CMK (cell line): ENCODE measurements at regions not wholly inside any gene's neighbourhood (a gene's known extent, or its start where the extent isn't known, plus 50 kb on each side); places are given as distances from the start of the nearest gene placed in this dataset.
"Not testable (repeated sequence)": the region's sequence is repeated elsewhere in the genome, so short reads cannot be mapped to it uniquely, and the experiment has no call there.

ENCODE experiments used
- DNase-seq: peaks from one replicate; pipeline ENCODE4 v3.0.0-alpha.2; 2010; ENCODE audit warnings: low read depth

DNA sequence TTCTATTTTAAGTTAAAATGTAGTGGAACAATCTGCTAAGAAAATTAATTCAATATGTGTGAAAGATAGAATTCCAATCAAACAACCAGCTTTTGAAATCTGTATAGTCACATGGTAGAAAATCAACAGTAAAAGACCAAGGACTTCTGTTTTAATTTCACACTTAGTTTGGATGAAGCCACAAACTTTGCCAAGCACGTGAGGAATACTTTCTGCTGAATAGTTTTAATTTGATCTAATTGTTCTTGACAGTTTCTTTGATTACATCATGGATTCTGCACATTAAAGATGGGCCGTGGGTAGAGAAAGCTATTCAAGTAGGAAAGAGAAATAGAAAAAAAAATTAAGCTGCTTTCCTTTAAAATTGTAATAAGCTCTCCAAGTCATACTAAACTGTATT is 137.9 kb upstream of the FAM241A start:
- no peak for DNase-seq

DNA sequence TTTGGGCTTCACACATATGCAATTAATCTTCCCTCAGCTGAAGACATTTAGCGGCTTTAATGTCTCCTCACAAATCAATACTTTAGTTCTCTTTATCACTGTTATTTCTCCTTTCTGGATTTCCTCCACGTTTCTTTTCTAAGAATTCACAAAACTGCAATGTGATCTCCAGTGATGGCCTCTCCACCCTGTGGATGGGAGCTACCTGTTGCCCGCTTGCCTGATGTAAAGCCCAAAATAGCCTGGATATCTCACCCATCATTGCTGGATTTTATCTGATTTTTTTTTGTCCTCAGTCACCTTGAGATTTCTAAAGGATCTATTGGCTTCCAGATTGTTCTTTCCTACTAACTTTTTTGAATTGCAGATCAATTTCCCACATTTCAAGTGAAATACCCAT is 129.3 kb upstream of the FAM241A start:
- no peak for DNase-seq

DNA sequence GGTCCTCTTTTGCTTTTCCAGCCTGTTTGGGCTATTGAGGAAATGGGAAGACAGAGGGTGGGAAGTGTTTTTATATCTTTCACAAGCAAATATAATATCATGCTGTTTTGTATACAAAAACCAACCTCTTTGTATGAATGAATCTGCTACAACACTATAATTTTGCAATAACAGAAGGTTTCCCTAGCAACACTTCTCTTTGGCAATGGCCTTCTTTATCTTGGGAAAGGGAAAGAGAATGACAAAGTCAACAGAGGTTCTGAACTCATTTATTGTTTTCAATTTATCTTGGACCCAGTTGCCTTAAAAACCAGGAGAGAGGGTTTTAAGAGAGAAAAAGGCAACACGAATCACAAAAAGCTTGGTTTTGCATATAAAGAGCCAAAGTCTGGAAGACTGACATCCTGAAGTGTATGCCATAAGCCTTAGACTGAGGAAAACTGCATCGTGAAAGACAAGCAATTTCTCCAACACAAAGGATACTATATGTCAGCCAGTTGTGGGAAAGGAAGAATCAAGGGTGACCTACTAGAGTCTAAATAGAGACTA is 121.8 kb upstream of the FAM241A start:
- DNase-seq: no peak

DNA sequence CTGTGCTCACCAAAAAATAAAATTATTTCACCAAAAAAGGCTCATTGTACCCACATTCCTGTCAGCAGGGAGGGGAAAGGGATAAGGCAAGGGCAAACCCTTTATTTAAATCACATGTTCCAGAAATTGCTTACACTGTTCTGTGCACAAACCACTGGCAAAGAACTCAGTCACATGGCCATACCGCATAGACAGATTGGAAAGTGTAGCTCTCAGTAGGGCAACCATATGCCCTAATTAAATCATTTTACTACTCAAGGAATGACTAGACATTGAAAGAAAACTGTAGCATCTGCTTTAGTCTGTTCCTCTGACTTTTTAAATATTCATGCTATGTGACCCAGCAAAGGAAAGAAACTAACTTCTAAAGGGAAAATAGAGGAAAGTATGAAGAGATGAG is 119.2 kb upstream of the FAM241A start:
- DNase-seq: no peak

DNA sequence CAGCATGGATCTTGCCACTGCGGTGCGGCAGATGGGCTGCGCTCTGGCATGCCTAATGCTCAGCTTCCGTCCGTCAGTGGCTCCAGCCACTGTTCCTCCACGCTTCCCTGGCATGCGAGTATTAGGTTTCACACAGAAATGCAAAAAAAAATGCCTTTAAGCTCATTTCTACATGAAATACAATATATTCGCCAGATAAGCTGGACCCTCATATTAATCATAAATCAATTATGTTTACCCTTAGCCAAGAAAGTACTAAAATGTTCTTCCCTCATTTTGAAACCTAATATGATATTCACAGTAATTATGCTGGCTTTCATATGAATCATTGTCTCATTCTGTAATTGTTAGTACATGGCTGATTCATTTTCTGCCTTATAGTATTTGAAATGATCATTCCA is 115.5 kb upstream of the FAM241A start:
- no peak for DNase-seq

DNA sequence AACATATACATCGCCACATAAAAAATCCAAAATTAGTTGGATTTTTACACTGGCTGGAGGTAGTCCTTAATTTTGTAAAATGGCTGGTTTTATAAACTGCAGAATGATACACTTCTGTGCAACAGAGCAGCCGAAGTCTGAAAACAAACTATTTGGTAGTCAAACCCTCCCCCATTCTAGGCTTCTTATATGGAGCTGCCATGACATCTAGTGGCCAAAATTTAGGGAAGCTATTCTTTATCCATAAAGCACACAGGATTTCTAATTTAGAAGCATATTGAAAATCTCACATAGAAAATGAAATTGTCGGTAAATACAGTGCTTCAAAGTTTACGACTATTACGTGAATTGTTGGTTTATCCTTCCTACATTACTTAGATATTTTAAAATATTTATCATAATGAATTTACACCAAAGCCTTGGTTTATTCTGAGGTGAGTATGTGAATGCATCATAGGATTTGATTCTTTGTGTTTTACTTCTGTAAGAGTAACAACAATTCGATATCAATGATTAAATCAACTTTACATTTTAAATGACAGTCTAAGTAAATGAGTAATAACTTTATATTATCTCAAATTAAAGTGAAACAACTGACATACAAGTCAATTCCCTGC is 113.4 kb upstream of the FAM241A start:
- DNase-seq: peak; percentile 14

DNA sequence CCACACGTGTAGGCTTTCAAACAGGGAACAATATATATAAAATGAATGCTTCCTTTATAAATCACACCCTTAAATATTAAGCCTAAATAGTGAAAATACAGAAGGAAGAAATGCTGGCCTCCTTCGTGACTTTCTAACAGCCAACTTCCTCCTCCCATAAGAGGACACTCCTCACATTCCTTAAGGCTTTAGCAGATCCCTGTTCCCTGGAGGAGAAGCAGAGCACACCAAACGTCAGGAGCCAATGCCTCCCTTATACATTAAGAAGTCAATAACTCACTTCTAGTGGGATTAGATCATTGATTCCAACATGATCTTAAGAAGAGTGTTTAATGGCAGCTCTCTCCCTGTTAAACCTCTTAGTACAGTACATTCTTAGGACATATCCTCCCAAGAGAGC is 108.4 kb upstream of the FAM241A start:
- no peak for DNase-seq

DNA sequence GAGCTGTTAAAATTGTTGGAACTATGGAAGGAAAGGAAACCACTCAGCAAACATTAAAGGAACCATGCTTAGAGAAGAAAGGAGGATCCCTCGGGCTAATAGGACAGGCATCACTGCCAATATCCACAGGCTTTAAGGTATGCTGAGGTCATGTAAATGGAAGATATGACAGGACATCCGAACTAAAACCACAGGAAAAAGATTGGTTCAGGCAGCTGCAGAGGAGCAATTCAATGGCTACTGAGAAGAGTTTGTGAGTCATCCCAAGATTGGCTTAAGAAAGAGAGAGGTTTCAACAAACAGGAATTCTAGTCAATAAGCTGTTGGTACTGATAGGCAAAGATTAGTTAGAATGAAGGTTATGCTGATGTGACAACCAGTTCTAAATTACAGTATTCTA is 106.4 kb upstream of the FAM241A start:
- no peak for DNase-seq

DNA sequence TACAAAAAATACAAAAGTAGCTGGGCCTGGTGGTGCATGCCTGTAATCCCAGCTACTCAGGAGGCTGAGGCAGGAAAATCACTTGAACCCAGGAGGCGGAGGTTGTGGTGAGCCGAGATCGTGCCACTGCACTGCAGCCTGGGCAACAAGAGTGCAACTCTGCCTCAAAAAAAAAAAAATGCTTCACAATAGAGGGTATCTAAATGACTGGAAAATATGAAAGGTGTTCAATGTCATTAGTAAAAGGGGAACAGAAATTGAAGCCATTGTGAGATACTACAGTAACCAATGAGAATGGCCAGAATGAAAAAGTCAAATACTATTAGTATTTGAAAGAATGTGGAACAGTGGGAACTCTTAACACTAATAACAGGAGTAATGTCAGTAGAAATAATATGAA is 96.1 kb upstream of the FAM241A start:
- not testable (repeated sequence) for DNase-seq

DNA sequence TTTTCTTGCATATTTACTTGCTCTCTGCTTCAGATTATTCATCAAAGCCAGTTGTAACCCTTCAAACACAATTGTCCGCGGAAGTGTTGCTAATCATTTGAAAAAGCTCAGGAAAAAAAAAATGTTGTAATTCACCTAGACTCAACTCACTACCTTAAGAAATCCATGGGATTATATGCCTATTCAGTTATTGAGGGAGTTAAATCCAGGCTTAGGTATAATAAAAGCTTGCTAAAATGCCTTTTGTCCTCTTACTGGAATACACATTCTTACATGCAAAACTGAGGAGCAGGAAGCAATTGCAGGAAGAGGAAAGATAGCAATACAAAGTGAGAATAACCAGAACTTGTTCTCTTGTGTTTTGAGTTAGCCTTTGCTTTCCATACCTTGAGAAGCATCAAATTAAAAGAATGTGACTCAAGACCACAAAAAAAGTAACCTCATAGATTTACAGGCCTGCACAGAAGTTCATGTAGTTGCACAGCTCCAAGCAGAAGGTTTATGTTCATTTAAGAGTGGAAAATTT is 91.4 kb upstream of the FAM241A start:
- no peak for DNase-seq

DNA sequence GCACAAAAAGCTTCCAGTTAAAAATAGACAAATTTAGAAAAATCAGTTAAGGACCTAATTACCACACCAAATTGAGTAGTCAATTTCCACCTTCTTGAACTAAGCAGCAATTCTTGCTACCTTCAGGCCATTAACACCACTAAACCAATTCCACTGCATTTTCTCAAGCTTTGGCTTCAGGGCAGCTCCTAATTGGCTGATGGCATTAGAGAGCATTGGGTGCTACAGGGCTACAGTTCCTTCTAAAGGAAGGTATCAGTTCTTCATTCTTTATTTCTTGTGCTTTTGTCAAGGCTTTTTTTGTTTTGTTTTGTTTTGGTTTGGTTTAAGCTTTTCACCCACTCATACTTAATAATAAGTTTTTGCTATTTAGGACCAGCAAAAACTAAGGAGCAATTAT is 90.2 kb upstream of the FAM241A start:
- DNase-seq: no peak

DNA sequence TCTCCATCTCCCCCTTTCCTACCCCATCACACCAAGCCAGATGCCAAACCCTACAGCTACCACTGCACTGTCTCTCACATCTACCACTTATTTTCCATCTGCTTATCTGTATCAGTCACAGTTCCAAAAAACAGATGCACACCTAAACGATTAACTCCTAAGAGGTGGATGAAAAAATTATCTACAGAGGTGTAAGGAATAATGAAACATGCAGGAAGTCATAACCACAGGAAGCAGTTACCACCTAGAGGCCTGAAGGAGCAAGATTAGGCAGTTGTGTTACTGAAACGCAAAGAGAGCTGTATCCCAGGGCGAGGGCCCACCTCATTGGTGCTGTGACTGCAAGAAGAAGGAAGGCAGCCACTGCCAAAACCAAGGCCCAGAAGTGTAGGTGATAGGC is 87.8 kb upstream of the FAM241A start:
- DNase-seq: peak; percentile 25

DNA sequence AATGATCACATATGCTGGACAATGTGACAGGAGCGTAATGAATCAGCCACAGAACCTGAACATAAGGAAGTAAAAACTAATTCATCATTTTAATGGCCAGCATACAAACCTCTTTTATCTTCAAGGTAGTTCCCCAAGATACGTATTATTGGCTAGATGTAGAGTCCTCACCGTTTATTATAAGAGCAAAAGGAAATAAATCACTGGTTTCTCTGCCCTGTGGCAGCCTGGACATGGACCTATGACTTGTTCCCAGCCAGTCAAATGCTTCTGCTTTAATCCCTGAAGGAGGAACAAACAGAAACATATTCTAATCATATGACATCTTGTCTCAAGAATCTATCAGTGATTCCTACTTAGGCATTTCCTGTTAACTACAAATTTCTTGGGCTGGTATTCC is 86.8 kb upstream of the FAM241A start:
- DNase-seq: no peak

DNA sequence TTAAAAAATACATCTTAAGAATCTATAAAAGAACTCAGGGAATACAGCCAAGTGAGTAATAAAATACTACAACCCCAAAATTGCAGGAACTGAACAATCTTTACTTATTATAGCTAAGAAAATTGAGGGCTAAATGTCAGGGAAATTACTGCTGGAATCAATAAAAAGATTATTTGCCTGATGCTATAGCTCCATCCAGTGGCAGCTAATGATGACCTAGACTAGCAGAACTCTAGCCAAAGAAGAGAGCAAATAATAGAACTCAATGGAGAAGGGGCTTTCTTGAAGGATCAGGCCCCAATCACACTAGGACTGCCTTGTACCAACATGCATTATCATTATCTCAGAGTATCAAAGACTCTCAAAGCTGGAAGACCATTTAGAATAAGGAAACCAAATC is 85.0 kb upstream of the FAM241A start:
- no peak for DNase-seq

DNA sequence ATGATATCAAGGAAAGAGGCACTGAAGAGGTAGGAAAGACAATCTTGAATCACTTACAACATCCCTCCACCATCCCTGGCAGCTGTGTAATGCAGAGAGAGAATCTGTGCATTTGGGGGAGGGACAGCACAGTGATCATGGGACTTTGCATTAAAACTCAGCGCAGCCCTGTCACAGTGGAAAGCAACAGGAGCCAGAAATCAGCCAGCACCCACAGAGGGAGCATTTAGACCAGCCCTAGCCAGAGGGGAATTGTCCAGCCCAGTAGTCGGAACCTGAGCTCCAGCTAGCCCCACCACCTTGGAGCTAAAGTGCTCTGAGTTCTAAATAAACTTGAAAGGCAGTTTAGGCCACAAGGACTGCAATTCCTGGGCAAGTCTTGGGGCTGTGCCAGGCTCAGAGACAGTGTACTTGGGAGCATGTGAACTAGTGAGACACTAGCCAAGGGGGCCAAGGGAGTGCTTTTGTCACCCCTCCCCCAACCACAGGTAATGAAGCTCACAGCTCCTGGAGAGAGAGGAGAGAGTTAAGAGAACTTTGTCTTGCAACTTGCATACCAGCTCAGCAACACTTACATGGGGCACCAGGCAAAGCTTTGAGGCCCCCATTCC is 83.9 kb upstream of the FAM241A start:
- no peak for DNase-seq

DNA sequence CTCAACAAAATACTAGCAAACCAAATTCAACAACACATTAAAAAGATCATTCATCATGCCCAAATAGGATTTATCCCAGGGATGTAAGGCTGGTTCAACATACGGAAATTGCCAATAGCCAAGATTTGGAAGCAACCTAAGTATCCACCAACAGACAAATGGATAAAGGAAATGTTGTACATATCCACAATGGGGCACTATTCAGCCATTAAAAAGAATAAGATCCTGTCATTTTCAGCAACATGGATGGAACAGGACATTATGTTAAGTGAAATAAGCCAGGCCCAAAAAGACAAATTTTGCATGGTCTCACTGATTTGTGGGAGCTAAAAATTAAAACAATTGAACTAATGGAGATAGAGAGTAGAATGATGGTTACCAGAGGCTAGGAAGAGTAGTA is 82.0 kb upstream of the FAM241A start:
- no peak for DNase-seq

DNA sequence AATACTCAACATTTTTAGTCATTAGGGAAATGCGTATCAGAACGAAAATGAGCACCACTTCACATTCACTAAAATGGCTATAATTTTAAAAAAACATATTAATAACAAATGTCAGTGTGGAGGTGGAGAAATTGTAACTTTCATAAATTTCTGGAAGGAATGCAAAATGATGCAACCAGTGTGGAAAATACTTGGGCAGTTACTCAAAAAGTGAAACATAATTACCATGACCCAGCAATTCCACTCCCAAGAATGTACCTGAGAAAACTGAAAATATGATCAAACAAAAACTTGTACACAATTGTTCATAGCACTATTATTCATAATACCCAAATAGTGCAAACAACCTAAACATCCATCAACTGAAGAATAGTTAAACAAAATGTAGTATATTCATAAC is 76.1 kb upstream of the FAM241A start:
- DNase-seq: no peak

DNA sequence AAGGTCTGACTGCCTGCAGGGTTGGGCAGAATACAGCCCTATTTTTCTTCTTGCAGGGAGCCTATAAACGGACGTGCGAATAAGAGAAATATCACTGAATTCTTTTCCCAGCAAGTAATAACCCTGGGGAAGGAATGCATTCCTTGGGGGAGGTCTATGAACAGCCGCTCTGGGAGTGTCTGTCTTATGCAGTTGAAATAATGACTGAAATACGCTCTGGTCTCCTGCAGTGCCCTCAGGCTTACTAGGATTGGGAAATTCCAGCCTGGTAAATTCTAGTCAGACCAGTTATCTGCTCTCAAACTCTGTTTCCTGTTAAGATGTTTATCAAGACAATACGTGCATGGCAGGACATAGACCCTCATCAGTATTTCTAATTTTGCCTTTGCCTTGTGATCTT is 72.1 kb upstream of the FAM241A start:
- DNase-seq: no peak

DNA sequence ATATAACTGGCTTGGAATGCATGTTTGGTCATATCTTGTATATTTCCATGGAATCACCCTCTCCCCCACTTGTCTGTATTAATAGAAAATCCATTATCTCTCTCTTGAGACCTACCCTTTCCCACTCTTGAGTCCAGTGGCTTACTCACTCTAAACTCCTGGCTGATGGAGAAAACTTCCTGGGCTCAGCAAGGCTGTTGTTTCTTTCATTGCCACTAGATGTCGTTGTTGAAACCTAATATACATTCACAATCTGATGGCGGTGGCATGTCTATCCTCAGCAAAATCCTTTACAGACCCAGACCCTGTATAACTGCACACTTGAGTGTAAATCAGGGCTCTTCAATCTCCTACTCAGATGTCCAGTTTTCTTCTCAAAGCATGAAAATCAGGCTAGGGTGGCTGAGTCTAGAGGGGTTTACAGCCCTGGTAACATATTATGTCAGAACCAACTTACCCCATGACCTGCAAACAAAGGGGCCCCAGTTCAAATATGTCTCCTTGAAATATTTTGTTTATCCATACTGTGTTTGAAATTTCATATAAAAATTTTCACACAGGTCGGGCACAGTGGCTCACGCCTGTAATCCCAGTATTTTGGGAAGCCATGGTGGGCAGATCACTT is 70.0 kb upstream of the FAM241A start:
- DNase-seq: peak; percentile 20

DNA sequence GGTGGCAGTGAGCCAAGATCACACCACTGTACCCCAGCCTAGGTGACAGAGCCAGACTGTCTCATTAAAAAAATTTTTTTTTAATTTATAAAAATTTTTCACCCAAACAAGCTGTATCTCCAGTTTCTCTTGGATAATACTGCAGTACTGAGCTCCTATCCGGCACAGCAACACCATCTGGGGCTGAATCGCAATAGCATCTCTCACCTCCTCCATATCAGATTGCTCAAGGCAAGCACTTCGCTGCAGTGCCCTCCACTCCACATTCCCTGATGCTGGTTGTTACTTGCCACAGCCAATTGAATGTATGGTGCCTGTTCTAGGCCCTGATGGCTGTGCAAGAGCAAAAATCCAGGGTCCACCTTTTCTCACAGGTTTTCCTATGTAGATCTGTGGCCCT is 69.3 kb upstream of the FAM241A start:
- no peak for DNase-seq

DNA sequence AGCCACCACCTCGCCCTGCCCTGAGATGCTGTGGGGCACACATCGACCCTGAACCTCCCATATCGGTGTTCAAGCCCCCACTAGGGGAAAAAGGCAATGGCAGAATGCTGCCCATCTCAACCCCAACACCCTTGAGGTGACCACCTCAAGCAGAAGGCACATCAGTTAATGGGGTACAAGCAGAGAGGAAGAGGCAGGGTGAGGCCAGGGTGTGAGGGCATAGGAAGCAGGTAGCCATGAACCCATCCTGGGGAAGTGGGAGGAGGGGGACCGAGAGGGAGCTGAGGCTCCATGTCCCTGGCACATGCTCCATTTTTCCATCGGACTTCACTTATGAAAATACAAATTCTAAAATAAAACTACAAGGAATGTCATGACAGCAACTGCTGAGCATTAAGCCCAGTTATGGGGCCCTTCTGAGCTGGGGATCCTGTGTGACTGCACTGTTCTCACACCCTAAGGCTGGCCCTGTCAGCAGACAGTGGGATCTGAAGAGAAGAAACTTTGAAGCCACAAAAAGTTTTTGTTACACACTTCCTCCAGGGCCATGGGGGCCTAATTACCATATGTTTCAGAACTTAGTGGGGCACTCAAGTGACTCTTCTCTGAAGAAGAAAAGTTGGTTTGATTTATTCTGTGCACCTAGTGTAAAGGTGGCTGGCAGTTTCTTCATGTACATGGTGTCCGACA is 68.2 kb upstream of the FAM241A start:
- no peak for DNase-seq

DNA sequence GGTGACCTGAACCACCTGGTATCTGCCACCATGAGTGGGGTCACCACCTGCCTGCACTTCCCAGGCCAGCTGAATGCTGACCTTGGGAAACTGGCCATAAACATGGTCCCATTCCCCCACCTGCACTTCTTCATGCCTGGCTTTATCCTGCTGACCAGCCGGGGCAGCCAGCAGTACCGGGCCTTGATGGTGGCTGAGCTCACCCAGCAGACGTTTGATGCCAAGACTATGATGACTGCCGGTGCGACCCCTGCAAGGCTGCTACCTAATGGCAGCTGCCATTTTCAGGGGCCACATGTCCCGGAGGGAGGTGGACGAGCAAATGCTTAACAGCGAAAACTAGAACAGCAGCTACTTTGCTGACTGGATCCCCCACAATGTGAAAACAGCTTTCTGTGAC is 67.5 kb upstream of the FAM241A start:
- no peak for DNase-seq
